CD8-positive, alpha-beta memory T cell (primary cell): ENCODE measurements at regions not wholly inside any gene's neighbourhood (a gene's known extent, or its start where the extent isn't known, plus 50 kb on each side); places are given as distances from the start of the nearest gene placed in this dataset.

Source experiments
- CTCF ChIA-PET: fragments of 350-600 bp; sonication (Branson Sonifier 250); formaldehyde crosslinking; loops from one replicate; lab custom pipeline; 2021; ENCODE audit warnings: antibody characterized with exemption; lab: Charles Lee
- POLR2A ChIA-PET: fragments of 350-600 bp; sonication (Branson Sonifier 250); formaldehyde crosslinking; loops from one replicate; lab custom pipeline; 2021; ENCODE audit warnings: antibody characterized with exemption; lab: Charles Lee
- DNase-seq, 5 donors: peaks; one replicate each; pipeline versions ENCODE4 v3.0.0 to v3.0.0-alpha.2; 2020 to 2022; ENCODE audit warnings: mixed read lengths in 1 of 5
- H3K27ac ChIP-seq: one replicate; pipeline ENCODE4 v1.7.0; 2013; ENCODE audit warnings: low read depth, mild to moderate bottlenecking, low read length, moderate library complexity
- H3K27me3 ChIP-seq: 2 replicates; pipeline ENCODE4 v1.7.0; 2013; ENCODE audit warnings: low read length, mild to moderate bottlenecking; ENCODE audit not compliant: insufficient read depth, poor library complexity, severe bottlenecking
- H3K36me3 ChIP-seq: 2 replicates; pipeline ENCODE4 v1.7.0; 2013; ENCODE audit warnings: mild to moderate bottlenecking, low read length, moderate library complexity; ENCODE audit not compliant: insufficient read depth
- H3K4me1 ChIP-seq: 2 replicates; pipeline ENCODE4 v1.7.0; 2013; ENCODE audit warnings: mild to moderate bottlenecking, low read length, moderate library complexity; ENCODE audit not compliant: insufficient read depth
- H3K4me3 ChIP-seq: 2 replicates; pipeline ENCODE4 v1.7.0; 2013; ENCODE audit warnings: mild to moderate bottlenecking, low read length
- H3K9me3 ChIP-seq: 2 replicates; pipeline ENCODE4 v1.7.0; 2013; ENCODE audit warnings: mild to moderate bottlenecking, low read length
- H3K27ac Mint-ChIP-seq, 8 donors: one replicate each; pipeline ENCODE4 v1.8.0; 2020 to 2021; ENCODE audit warnings: mixed read lengths in 8 of 8, mild to moderate bottlenecking in 6 of 8, inconsistent platforms in 3 of 8, moderate library complexity in 3 of 8
- H3K27me3 Mint-ChIP-seq, 2 donors: one replicate each; pipeline ENCODE4 v1.8.0; 2020 to 2021; ENCODE audit warnings: mixed read lengths in 2 of 2, mild to moderate bottlenecking in 1 of 2, moderate library complexity in 1 of 2
- H3K36me3 Mint-ChIP-seq, 3 donors: one replicate each; pipeline ENCODE4 v1.8.0; 2020 to 2021; ENCODE audit warnings: mixed read lengths in 3 of 3, inconsistent platforms in 1 of 3, mild to moderate bottlenecking in 1 of 3
- H3K4me1 Mint-ChIP-seq, 3 donors: one replicate each; pipeline ENCODE4 v1.8.0; 2020 to 2021; ENCODE audit warnings: mixed read lengths in 3 of 3, inconsistent platforms in 1 of 3, mild to moderate bottlenecking in 1 of 3
- H3K4me3 Mint-ChIP-seq, 7 donors: one replicate each; pipeline ENCODE4 v1.8.0; 2020 to 2021; ENCODE audit warnings: mixed read lengths in 7 of 7, mild to moderate bottlenecking in 6 of 7, moderate library complexity in 4 of 7, inconsistent platforms in 2 of 7
- H3K9me3 Mint-ChIP-seq, 5 donors: one replicate each; pipeline ENCODE4 v1.8.0; 2020 to 2022; ENCODE audit warnings: mixed read lengths in 5 of 5, mild to moderate bottlenecking in 3 of 5, moderate library complexity in 2 of 5, inconsistent platforms in 1 of 5

- H3K9me3 ChIP-seq = no peaks in the 10 kb centered on the region
- H3K4me3 ChIP-seq = no peak overlapping the region
- H3K27me3 ChIP-seq = no peaks in the 10 kb centered on the region
- Mint-ChIP-seq H3K27me3 (no peaks in the 10 kb centered on the region), H3K9me3 (no peaks in the 10 kb centered on the region), H3K36me3 (no peaks in the 10 kb centered on the region), H3K27ac (no peak overlapping the region), H3K4me1 (no peaks in the 10 kb centered on the region), H3K4me3 (no peak overlapping the region)
- no peak overlapping the region for H3K27ac ChIP-seq
- ChIA-PET CTCF (no interaction called here), POLR2A (no interaction called here)
- DNase-seq = no peak
- H3K36me3 ChIP-seq = no peaks in the 10 kb centered on the region
- H3K4me1 ChIP-seq = no peaks in the 10 kb centered on the region
Observed at GRCh38 chrY:21813484-21814233, 80.7 kb downstream of the RBMY1D start.

GRCh38 chrY:21814491-21814890 lies 79.8 kb downstream of the RBMY1D start:
- no peak for DNase-seq
- H3K4me3 ChIP-seq = no peak overlapping the region
- no peaks in the 10 kb centered on the region for H3K27me3 ChIP-seq
- Mint-ChIP-seq H3K4me1 (no peaks in the 10 kb centered on the region), H3K4me3 (no peak overlapping the region), H3K27me3 (no peaks in the 10 kb centered on the region), H3K36me3 (no peaks in the 10 kb centered on the region), H3K9me3 (no peaks in the 10 kb centered on the region), H3K27ac (no peak overlapping the region)
- POLR2A ChIA-PET = no interaction called here
- H3K27ac ChIP-seq = no peak overlapping the region
- no peaks in the 10 kb centered on the region for H3K4me1 ChIP-seq
- H3K9me3 ChIP-seq = no peaks in the 10 kb centered on the region
- CTCF ChIA-PET = no interaction called here
- H3K36me3 ChIP-seq = no peaks in the 10 kb centered on the region

- Mint-ChIP-seq H3K27me3 (no peaks in the 10 kb centered on the region), H3K36me3 (no peaks in the 10 kb centered on the region), H3K9me3 (no peaks in the 10 kb centered on the region), H3K4me3 (no peak overlapping the region), H3K27ac (no peak overlapping the region), H3K4me1 (no peaks in the 10 kb centered on the region)
- CTCF ChIA-PET = no interaction called here
- DNase-seq = no peak
- POLR2A ChIA-PET = no interaction called here
- Histone ChIP-seq H3K36me3 (no peaks in the 10 kb centered on the region), H3K27ac (no peak overlapping the region), H3K9me3 (no peaks in the 10 kb centered on the region), H3K4me3 (no peak overlapping the region), H3K27me3 (no peaks in the 10 kb centered on the region), H3K4me1 (no peaks in the 10 kb centered on the region)
Observed at GRCh38 chrY:21821881-21822280, 72.4 kb downstream of the RBMY1D start.

GRCh38 chrY:21827593-21827992 lies 66.7 kb downstream of the RBMY1D start:
- no peaks in the 10 kb centered on the region for H3K27me3 Mint-ChIP-seq
- CTCF ChIA-PET = no interaction called here
- no peaks in the 10 kb centered on the region for H3K27me3 ChIP-seq
- no peak overlapping the region for H3K27ac ChIP-seq
- no peaks in the 10 kb centered on the region for H3K36me3 Mint-ChIP-seq
- H3K36me3 ChIP-seq = no peaks in the 10 kb centered on the region
- DNase-seq = no peak
- H3K4me3 Mint-ChIP-seq = no peak overlapping the region
- H3K4me1 Mint-ChIP-seq = no peaks in the 10 kb centered on the region
- no peak overlapping the region for H3K27ac Mint-ChIP-seq
- H3K4me3 ChIP-seq = no peak overlapping the region
- no peaks in the 10 kb centered on the region for H3K9me3 Mint-ChIP-seq
- H3K9me3 ChIP-seq = no peaks in the 10 kb centered on the region
- POLR2A ChIA-PET = no interaction called here
- no peaks in the 10 kb centered on the region for H3K4me1 ChIP-seq
